Progenitor cell of endocrine pancreas (in vitro differentiated cells): ENCODE measurements at regions not wholly inside any gene's neighbourhood (a gene's known extent, or its start where the extent isn't known, plus 50 kb on each side); places are given as distances from the start of the nearest gene placed in this dataset.
A peak's percentile ranks its signal among the peaks of the same experiment; 100 is the strongest.
"Not testable (repeated sequence)": the region's sequence is repeated elsewhere in the genome, so short reads cannot be mapped to it uniquely, and the experiment has no call there.

Experiments
- DNase-seq: peaks from one replicate; pipeline ENCODE4 v3.0.0; 2021; ENCODE audit warnings: low spot score; ENCODE audit not compliant: unreplicated experiment
- H3K27ac Mint-ChIP-seq: 2 replicates; pipeline ENCODE4 v1.8.0; 2021; ENCODE audit warnings: mild to moderate bottlenecking, moderate library complexity, mixed read lengths
- H3K27me3 Mint-ChIP-seq: 2 replicates; pipeline ENCODE4 v1.8.0; 2021; ENCODE audit warnings: mixed read lengths
- H3K36me3 Mint-ChIP-seq: 2 replicates; pipeline ENCODE4 v1.8.0; 2022; ENCODE audit warnings: mixed read lengths; ENCODE audit not compliant: insufficient read depth
- H3K4me1 Mint-ChIP-seq: 2 replicates; pipeline ENCODE4 v1.8.0; 2021; ENCODE audit warnings: low read depth, mixed read lengths
- H3K4me3 Mint-ChIP-seq: 2 replicates; pipeline ENCODE4 v1.8.0; 2021; ENCODE audit warnings: low read depth, mild to moderate bottlenecking, moderate library complexity, mixed read lengths
- H3K9me3 Mint-ChIP-seq: 2 replicates; pipeline ENCODE4 v1.8.0; 2021; ENCODE audit warnings: low read depth, mixed read lengths
- CTCF ChIP-seq: fragments of 200-600 bp; sonication (generic); IDR thresholded peaks from one replicate; pipeline ENCODE4 v1.5.0; 2021; ENCODE audit warnings: antibody characterized with exemption, mild to moderate bottlenecking; ENCODE audit not compliant: unreplicated experiment

GRCh38 chr1:120357046-120357445 lies 57.8 kb upstream of the NBPF8 start:
- H3K4me3 Mint-ChIP-seq, H3K9me3 Mint-ChIP-seq, H3K36me3 Mint-ChIP-seq, H3K27me3 Mint-ChIP-seq, H3K4me1 Mint-ChIP-seq, DNase-seq, H3K27ac Mint-ChIP-seq: not testable (repeated sequence)

GRCh38 chr1:120356170-120356569 lies 58.7 kb upstream of the NBPF8 start:
- H3K36me3 Mint-ChIP-seq, H3K27me3 Mint-ChIP-seq, H3K4me1 Mint-ChIP-seq, H3K4me3 Mint-ChIP-seq, DNase-seq, H3K27ac Mint-ChIP-seq, H3K9me3 Mint-ChIP-seq: not testable (repeated sequence)
- peak; percentile 21 for TF ChIP-seq CTCF

- peak overlapping the region; percentile 77 for H3K4me3 Mint-ChIP-seq
- not testable (repeated sequence) for H3K36me3 Mint-ChIP-seq, H3K4me1 Mint-ChIP-seq, H3K9me3 Mint-ChIP-seq, H3K27me3 Mint-ChIP-seq
- DNase-seq, result peak; percentile 23
- H3K27ac Mint-ChIP-seq, result peak overlapping the region; percentile 99
Observed at GRCh38 chr1:120354618-120355184, 60.1 kb upstream of the NBPF8 start.

- H3K4me1 Mint-ChIP-seq, H3K27me3 Mint-ChIP-seq, H3K27ac Mint-ChIP-seq, H3K9me3 Mint-ChIP-seq, H3K36me3 Mint-ChIP-seq, DNase-seq: not testable (repeated sequence)
- H3K4me3 Mint-ChIP-seq, result peak overlapping the region; percentile 55
Observed at GRCh38 chr1:120342231-120343073, 72.4 kb upstream of the NBPF8 start.

GRCh38 chr1:120341756-120342155 lies 73.1 kb upstream of the NBPF8 start:
- not testable (repeated sequence) for H3K27me3 Mint-ChIP-seq, DNase-seq, H3K36me3 Mint-ChIP-seq, H3K4me1 Mint-ChIP-seq, H3K9me3 Mint-ChIP-seq, H3K27ac Mint-ChIP-seq
- peak overlapping the region; percentile 66 for H3K4me3 Mint-ChIP-seq

GRCh38 chr1:120340838-120341751 lies 73.7 kb upstream of the NBPF8 start:
- peak; percentile 9 for DNase-seq
- H3K27me3 Mint-ChIP-seq, H3K9me3 Mint-ChIP-seq, H3K4me1 Mint-ChIP-seq, H3K36me3 Mint-ChIP-seq: not testable (repeated sequence)
- Mint-ChIP-seq H3K27ac (peak overlapping the region; percentile 80), H3K4me3 (peak overlapping the region; percentile 69)

- not testable (repeated sequence) for H3K27ac Mint-ChIP-seq, DNase-seq, H3K27me3 Mint-ChIP-seq, H3K4me3 Mint-ChIP-seq, H3K36me3 Mint-ChIP-seq, H3K4me1 Mint-ChIP-seq, H3K9me3 Mint-ChIP-seq
Observed at GRCh38 chr1:120315738-120316137, 99.1 kb upstream of the NBPF8 start.

GRCh38 chr1:120311930-120312329 lies 102.9 kb upstream of the NBPF8 start:
- not testable (repeated sequence) for H3K27ac Mint-ChIP-seq, H3K4me1 Mint-ChIP-seq, H3K27me3 Mint-ChIP-seq, H3K36me3 Mint-ChIP-seq, H3K4me3 Mint-ChIP-seq, H3K9me3 Mint-ChIP-seq, DNase-seq

GRCh38 chr1:120308940-120309578 lies 105.8 kb upstream of the NBPF8 start:
- not testable (repeated sequence) for H3K4me3 Mint-ChIP-seq, H3K9me3 Mint-ChIP-seq, H3K4me1 Mint-ChIP-seq, H3K27me3 Mint-ChIP-seq, DNase-seq, H3K27ac Mint-ChIP-seq, H3K36me3 Mint-ChIP-seq

- H3K4me3 Mint-ChIP-seq, H3K27ac Mint-ChIP-seq, H3K4me1 Mint-ChIP-seq, H3K36me3 Mint-ChIP-seq, DNase-seq, H3K9me3 Mint-ChIP-seq, H3K27me3 Mint-ChIP-seq: not testable (repeated sequence)
Observed at GRCh38 chr1:120305046-120305445, 109.8 kb upstream of the NBPF8 start.

GRCh38 chr1:120304341-120304740 lies 110.5 kb upstream of the NBPF8 start:
- H3K27me3 Mint-ChIP-seq, H3K27ac Mint-ChIP-seq, H3K4me3 Mint-ChIP-seq, H3K4me1 Mint-ChIP-seq, DNase-seq, H3K36me3 Mint-ChIP-seq, H3K9me3 Mint-ChIP-seq: not testable (repeated sequence)
